Fibroblast of lung (primary cell): ENCODE measurements at regions not wholly inside any gene's neighbourhood (a gene's known extent, or its start where the extent isn't known, plus 50 kb on each side); places are given as distances from the start of the nearest gene placed in this dataset.

Source experiments
- CTCF ChIP-seq, 2 donors: IDR thresholded peaks in 1 of 2; conservative IDR thresholded peaks in 1 of 2; 1 replicate in 1 of 2; 2 replicates in 1 of 2; pipeline ENCODE4 v1.5.1; 2011 to 2012; ENCODE audit warnings: low read length in 2 of 2, control low read depth in 1 of 2, inconsistent platforms in 1 of 2, low read depth in 1 of 2, mild to moderate bottlenecking in 1 of 2
- EZH2 ChIP-seq: IDR thresholded peaks from 2 replicates; pipeline ENCODE4 v1.5.1; 2012; ENCODE audit warnings: low read length, control low read depth, mild to moderate bottlenecking; ENCODE audit errors: missing control alignments

GRCh38 chr7:24140001-24140400 lies 144.0 kb upstream of the NPY start:
- TF ChIP-seq CTCF (conservative IDR thresholded peaks at IDR 0.05 in 1 of 2, IDR thresholded peaks at IDR 0.05 in 1 of 2; ENCODE audit: low read depth in 1 of 2, low read length in 2 of 2): no peak
- no peak for TF ChIP-seq EZH2
